Hepatocyte (in vitro differentiated cells): ENCODE measurements at regions not wholly inside any gene's neighbourhood (a gene's known extent, or its start where the extent isn't known, plus 50 kb on each side); places are given as distances from the start of the nearest gene placed in this dataset.

Experiments
- DNase-seq: peaks from one replicate; pipeline ENCODE4 v3.0.0-alpha.2; 2016; ENCODE audit warnings: low spot score
- H2AFZ ChIP-seq: fragments of 200-600 bp; sonication (generic); 2 replicates; pipeline ENCODE4 v1.6.0; 2016; ENCODE audit warnings: antibody characterized with exemption, mild to moderate bottlenecking
- H3K27ac ChIP-seq: fragments of 200-600 bp; sonication (generic); 2 replicates; pipeline ENCODE4 v1.5.1; 2016; ENCODE audit warnings: mild to moderate bottlenecking
- H3K27me3 ChIP-seq: fragments of 200-600 bp; sonication (generic); 2 replicates; pipeline ENCODE4 v1.6.1; 2016
- H3K36me3 ChIP-seq: fragments of 200-600 bp; sonication (generic); replicated peaks from 2 replicates; pipeline ENCODE4 v1.5.1; 2016; ENCODE audit warnings: low read depth; ENCODE audit not compliant: insufficient read depth
- H3K4me1 ChIP-seq: fragments of 200-600 bp; sonication (generic); 2 replicates; pipeline ENCODE4 v1.5.1; 2016; ENCODE audit warnings: mild to moderate bottlenecking, moderate library complexity; ENCODE audit not compliant: insufficient read depth
- H3K4me2 ChIP-seq: fragments of 200-600 bp; sonication (generic); 2 replicates; pipeline ENCODE4 v1.6.0; 2016
- H3K4me3 ChIP-seq: fragments of 200-600 bp; sonication (generic); 2 replicates; pipeline ENCODE4 v1.5.1; 2016; ENCODE audit warnings: mild to moderate bottlenecking
- H3K79me2 ChIP-seq: fragments of 200-600 bp; sonication (generic); 2 replicates; pipeline ENCODE4 v1.6.0; 2017; ENCODE audit warnings: mild to moderate bottlenecking
- H3K9me2 ChIP-seq: fragments of 200-600 bp; sonication (generic); replicated peaks from 2 replicates; pipeline ENCODE4 v1.6.0; 2017; ENCODE audit warnings: mild to moderate bottlenecking; ENCODE audit not compliant: insufficient read depth
- H3K9me3 ChIP-seq: fragments of 200-600 bp; sonication (generic); 2 replicates; pipeline ENCODE4 v1.5.1; 2016; ENCODE audit warnings: low read depth, mild to moderate bottlenecking
- H4K20me1 ChIP-seq: fragments of 200-600 bp; sonication (generic); 2 replicates; pipeline ENCODE4 v1.6.0; 2016; ENCODE audit warnings: mild to moderate bottlenecking; ENCODE audit not compliant: insufficient read depth, poor library complexity, severe bottlenecking
- CTCF ChIP-seq: fragments of 200-600 bp; sonication (generic); IDR thresholded peaks from 2 replicates; pipeline ENCODE4 v1.5.1; 2016; ENCODE audit warnings: antibody characterized with exemption, mild to moderate bottlenecking; ENCODE audit not compliant: poor library complexity
- EZH2 ChIP-seq: fragments of 200-600 bp; sonication (generic); IDR thresholded peaks from 2 replicates; pipeline ENCODE4 v1.6.1; 2016; ENCODE audit warnings: antibody characterized with exemption, mild to moderate bottlenecking, borderline replicate concordance
- EZH2phosphoT487 ChIP-seq: fragments of 200-600 bp; sonication (generic); IDR thresholded peaks from one replicate; pipeline ENCODE4 v1.6.1; 2018; ENCODE audit warnings: antibody characterized with exemption, mild to moderate bottlenecking, low read depth, moderate library complexity; ENCODE audit not compliant: unreplicated experiment, severe bottlenecking
- WGBS: methylation state at CpG from one replicate; pipeline ENCODE4 v1.1.6; 2016; ENCODE audit warnings: low lambda C conversion rate; ENCODE audit errors: missing lambda C conversion rate; 5-methylcytosine and 5-hydroxymethylcytosine counted together

GRCh38 chr16:31700530-31701388, 172.8 kb upstream of the ZNF267 start:
- 2% methylated on average over 47 of the region's 56 CpGs for WGBS
- Histone ChIP-seq H3K36me3 (no peaks in the 10 kb centered on the region), H2AFZ (peak overlapping the region; percentile 78), H3K27ac (peak overlapping the region; percentile 95), H3K4me2 (peak overlapping the region; percentile 84), H4K20me1 (peaks cover 5% of the 10 kb centered on the region), H3K9me3 (no peaks in the 10 kb centered on the region), H3K27me3 (no peaks in the 10 kb centered on the region), H3K4me3 (peak overlapping the region; percentile 99), H3K79me2 (peaks cover 22% of the 10 kb centered on the region), H3K4me1 (peaks cover 7% of the 10 kb centered on the region), H3K9me2 (no peaks in the 10 kb centered on the region)
- no peak for TF ChIP-seq EZH2
- TF ChIP-seq EZH2phosphoT487: no peak
- peak; percentile 10 for TF ChIP-seq CTCF
- peak; percentile 93 for DNase-seq

GRCh38 chr16:31701734-31702133, 171.9 kb upstream of the ZNF267 start:
- Histone ChIP-seq H3K9me3 (no peaks in the 10 kb centered on the region), H3K4me2 (peak overlapping the region; percentile 84), H4K20me1 (peaks cover 5% of the 10 kb centered on the region), H3K4me3 (no peak overlapping the region), H3K36me3 (no peaks in the 10 kb centered on the region), H2AFZ (no peak overlapping the region), H3K4me1 (peaks cover 7% of the 10 kb centered on the region), H3K79me2 (peaks cover 22% of the 10 kb centered on the region), H3K27me3 (no peaks in the 10 kb centered on the region), H3K27ac (peak overlapping the region; percentile 95), H3K9me2 (no peaks in the 10 kb centered on the region)
- TF ChIP-seq EZH2phosphoT487: no peak
- 82% methylated on average over 2 of the region's 3 CpGs for WGBS
- DNase-seq: no peak

- TF ChIP-seq EZH2phosphoT487 (no peak), CTCF (no peak), EZH2 (no peak)
- Histone ChIP-seq H3K79me2 (peaks cover 22% of the 10 kb centered on the region), H3K9me3 (no peaks in the 10 kb centered on the region), H3K4me3 (no peak overlapping the region), H3K4me2 (no peak overlapping the region), H3K4me1 (peaks cover 7% of the 10 kb centered on the region), H3K9me2 (no peaks in the 10 kb centered on the region), H2AFZ (no peak overlapping the region), H4K20me1 (peaks cover 5% of the 10 kb centered on the region), H3K36me3 (no peaks in the 10 kb centered on the region), H3K27ac (no peak overlapping the region), H3K27me3 (no peaks in the 10 kb centered on the region)
- WGBS: 100% methylated on average over 5 of the region's 5 CpGs
- no peak for DNase-seq
Observed at GRCh38 chr16:31702796-31703195, 170.8 kb upstream of the ZNF267 start.

GRCh38 chr16:31703526-31704128, 170.0 kb upstream of the ZNF267 start:
- TF ChIP-seq EZH2 (no peak), EZH2phosphoT487 (no peak), CTCF (no peak)
- H3K36me3 ChIP-seq: no peaks in the 10 kb centered on the region
- no peaks in the 10 kb centered on the region for H3K9me3 ChIP-seq
- no peaks in the 10 kb centered on the region for H3K9me2 ChIP-seq
- H3K27ac ChIP-seq: no peak overlapping the region
- H3K79me2 ChIP-seq: peaks cover 22% of the 10 kb centered on the region
- WGBS: 95% methylated on average over 5 of the region's 5 CpGs
- peaks cover 5% of the 10 kb centered on the region for H4K20me1 ChIP-seq
- no peaks in the 10 kb centered on the region for H3K27me3 ChIP-seq
- DNase-seq: no peak
- H3K4me2 ChIP-seq: no peak overlapping the region
- H2AFZ ChIP-seq: no peak overlapping the region
- peaks cover 7% of the 10 kb centered on the region for H3K4me1 ChIP-seq
- H3K4me3 ChIP-seq: no peak overlapping the region
